GM19452 (cell line): ENCODE measurements at regions not wholly inside any gene's neighbourhood (a gene's known extent, or its start where the extent isn't known, plus 50 kb on each side); places are given as distances from the start of the nearest gene placed in this dataset.
"Not testable (repeated sequence)": the region's sequence is repeated elsewhere in the genome, so short reads cannot be mapped to it uniquely, and the experiment has no call there.

Source experiments
- ATAC-seq: cut with Tn5 transposase; IDR thresholded peaks from one replicate; pipeline ENCODE4 v1.9.1; 2021; ENCODE audit not compliant: unreplicated experiment

DNA sequence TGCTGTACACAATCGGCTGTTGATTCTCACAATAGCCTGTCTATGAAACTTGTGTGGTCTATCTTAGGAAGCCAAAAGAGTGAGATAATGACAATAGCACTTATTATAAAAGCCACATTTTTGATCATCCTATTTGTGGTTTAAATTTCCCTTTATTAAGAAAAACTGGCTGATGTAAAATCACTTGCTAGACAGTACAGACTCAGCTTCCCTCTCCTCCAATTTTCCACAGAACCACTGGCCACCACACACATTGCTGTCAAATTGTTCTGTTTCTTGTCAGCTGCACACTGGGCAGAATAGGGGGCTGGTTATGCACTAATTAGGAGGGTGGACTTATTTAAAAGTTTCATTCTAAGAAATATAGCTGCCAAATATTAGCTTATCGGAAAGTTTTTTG, 425.9 kb downstream of the EPHA3 start:
- ATAC-seq, result no peak

GRCh38 chr3:89554587-89554986, 447.2 kb downstream of the EPHA3 start:
- ATAC-seq, result not testable (repeated sequence)

GRCh38 chr3:89558711-89559110, 451.3 kb downstream of the EPHA3 start:
- ATAC-seq, result no peak

GRCh38 chr3:89560568-89560967, 453.1 kb downstream of the EPHA3 start:
- ATAC-seq, result no peak

DNA sequence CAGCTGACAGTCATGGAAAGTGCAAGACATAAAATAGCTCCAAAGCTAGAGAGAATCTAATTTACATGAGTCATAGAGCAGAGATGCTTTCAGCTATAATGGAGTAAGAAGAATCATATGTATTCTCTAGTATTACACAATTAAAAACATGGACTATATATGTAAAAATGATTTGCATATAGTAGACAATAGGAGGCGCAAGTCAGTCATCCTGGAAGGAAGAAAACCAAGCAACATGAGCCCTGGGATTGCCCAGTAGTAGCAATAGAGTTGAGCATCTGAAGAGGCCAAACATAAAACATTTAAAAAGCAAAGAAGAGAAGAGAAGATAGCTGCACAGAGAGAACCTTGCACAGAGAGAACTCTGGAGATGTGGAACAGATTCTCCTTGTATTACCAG, 455.0 kb downstream of the EPHA3 start:
- no peak for ATAC-seq

DNA sequence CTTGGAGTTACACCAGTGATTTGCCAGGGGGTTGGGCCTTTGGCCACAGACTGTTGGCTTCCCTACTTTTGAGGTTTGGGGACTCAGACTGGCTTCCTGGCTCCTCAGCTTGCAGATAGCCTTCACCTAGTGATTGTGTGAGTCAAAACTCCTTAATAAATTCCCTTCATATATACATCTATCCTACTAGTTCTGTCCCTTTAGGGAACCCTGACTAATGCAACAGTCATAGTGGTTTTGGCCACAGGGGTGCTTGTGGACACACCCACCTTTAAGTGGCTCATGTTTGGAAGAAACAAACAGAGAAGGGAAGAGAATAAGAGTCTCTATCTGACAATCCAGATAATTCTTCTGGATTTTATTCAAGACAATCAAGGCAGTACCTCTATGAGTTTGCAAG, 457.7 kb downstream of the EPHA3 start:
- no peak for ATAC-seq

DNA sequence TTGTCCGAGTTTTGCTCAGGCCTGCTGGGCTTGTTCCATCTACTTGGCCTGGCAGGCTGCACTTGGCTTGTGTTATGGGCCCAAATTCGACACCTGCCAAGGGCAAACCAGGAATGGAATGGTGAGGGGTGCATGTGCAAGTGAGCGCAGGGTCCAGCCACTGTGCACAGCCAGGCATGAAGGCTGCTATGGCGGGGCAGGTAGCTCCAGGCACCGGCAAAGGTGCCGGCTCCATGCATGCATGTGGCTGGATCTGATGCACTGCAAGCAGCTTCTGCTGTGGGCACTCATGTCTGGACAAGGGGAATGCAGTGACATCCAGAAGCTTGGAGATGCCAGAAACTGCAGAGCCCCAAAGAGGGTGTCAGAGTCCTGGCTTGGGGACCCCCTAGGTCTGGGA, 463.0 kb downstream of the EPHA3 start:
- no peak for ATAC-seq

DNA sequence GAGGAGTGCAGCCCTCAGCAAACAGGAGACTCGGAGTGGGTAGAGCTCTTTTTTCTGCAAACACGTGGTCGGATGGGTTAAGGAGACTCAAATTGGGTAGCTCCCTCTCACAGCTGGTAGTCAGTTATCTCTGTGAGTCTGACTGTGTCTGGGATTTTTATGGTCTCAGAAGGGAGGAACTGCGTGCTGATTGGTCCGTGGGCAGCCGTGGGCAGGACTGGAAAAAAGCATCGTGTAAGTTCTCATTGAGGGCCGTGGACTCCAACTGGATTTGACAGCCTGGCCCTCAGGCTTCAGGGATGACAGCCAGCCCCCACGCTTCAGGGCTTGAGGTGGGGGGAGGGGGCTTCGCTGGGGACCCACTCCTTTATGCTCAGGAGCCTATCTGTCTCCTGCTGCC, 463.9 kb downstream of the EPHA3 start:
- ATAC-seq, result no peak

DNA sequence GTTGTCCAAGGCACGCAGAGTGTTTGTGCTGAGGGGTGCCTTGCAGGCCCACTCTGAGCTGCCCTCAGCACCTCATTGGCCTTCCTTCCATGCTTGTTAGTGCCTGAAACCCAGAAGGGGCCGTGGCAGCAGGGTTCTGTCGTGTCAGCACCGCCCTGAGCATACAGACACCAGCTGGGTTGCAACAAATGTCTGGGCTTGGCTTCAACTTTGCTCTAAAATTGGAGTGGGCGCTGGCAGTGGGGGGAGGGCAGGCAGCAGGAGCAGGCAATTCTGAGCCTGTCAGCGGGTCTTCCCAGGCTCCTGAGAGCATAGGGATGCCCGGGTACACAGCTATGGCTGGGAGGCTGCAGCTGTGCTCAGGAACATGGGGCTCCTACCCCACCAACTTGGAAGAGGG, 464.3 kb downstream of the EPHA3 start:
- no peak for ATAC-seq

DNA sequence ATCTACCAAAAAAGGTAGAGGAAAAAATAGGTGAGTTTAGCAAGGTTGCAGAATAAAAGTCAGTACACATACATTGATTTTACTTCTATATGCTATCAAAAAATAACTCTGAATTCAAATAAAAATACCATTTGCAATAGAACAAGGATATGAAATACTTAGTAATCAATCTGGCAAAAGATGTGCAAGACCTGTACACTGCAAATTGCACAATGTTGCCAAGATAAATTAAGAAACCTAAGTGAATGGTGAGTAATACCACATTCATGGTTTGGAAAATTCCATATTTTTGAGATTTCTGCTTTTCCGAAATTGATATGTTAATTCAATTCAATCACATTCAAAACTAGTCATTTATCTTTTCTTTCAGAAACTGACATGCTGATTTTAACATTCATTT, 464.8 kb downstream of the EPHA3 start:
- ATAC-seq, result no peak

DNA sequence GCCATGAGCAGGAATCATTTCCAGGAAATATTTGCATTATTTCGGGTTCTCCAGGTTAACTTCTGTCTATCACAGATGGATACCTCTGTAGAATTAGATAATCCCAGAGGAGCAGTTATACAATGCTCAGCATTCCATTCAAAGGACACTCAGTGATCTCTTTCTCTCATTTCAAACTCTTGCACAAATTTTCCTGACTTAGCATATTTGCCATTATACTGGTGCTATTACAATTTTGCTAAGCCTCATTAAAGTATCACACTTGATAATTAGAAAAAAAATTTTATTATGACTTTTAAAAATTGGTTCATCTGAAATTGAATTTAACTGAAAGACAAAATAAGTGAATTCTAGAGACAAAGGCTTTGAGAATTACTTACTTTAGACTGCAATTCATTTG, 469.0 kb downstream of the EPHA3 start:
- ATAC-seq, result no peak

DNA sequence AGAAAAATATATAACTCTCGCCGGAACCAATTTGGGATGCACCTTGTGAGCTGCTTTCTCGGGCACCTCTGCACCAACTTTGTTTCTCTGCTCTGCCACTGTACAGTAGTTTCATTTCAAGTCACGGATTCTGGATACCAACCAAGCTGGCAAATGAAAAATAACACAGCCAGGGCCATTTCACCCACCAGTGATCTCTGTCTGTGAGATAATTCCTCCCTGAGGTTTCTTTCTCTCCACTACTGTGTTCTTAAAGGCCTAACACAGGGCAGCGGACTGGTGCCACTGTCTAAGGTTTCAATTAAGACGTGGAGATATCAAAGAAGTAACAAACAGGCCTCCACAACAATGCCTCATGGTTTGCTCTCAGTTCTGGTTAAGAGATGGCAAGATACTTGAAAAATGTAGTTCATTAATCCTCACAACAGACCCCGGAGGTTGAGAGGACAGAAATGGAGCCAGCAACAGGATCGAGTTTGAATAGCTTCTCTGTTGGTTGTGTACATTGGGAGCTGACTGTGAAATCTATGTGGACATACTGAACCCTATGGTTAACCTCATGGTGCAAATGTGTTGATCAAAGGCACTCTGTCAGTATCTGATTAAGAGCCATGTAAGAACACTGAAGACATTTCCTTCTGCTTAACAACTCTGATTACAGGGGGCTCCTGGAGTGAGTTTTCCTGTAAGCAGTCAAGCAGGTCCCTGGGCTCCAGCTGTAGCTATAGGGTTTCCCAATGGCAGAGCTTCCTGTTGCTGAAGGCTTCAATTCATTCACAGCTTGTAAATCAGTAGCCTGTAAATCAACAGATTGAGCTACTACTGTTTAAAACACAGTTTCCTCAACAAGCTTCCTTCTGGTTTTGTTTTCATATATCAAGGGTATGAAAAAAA, 470.5 kb downstream of the EPHA3 start:
- ATAC-seq, result no peak

- no peak for ATAC-seq
Observed at GRCh38 chr3:89580859-89581258, 473.4 kb downstream of the EPHA3 start.

GRCh38 chr3:89584398-89584797, 477.0 kb downstream of the EPHA3 start:
- ATAC-seq, result no peak

- ATAC-seq, result no peak
Observed at GRCh38 chr3:89586256-89586655, 478.8 kb downstream of the EPHA3 start.

DNA sequence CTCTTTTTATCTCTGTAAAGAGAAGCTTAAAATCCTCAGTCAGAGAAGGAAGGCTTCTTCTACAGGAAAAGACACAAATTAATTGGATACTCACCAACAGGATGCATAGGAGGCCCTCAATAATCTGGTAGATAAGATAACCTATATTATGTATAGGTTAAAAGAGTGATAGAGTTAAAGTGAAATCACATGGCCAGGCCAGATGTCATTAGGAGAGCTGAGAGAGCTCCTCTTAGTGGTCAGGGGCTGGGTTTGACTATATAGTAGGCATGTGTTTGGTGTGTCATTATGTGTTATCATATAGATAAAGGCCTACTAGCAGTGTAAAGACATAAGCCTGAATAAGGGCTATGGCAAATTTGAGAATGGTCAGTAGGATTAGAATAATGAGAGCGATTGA, 479.3 kb downstream of the EPHA3 start:
- no peak for ATAC-seq

DNA sequence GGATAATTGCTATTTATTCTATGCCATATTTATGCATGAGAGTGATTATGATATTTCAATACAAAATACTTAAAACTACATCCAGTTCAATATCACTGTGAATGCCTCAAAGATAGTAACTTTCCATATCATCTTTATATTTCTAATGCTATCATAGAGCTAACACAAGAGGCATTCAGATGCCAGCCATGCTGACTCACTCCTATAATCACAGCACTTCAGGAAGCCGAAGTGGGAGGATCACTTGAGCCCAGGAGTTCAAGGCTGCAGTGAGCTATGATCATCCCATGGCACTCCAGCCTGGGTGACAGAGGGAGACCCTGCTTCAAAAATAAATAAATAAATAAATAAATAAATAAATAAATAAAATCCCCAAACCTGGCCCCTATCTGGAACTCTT, 498.7 kb downstream of the EPHA3 start:
- no peak for ATAC-seq

GRCh38 chr3:89612027-89612426, 504.6 kb downstream of the EPHA3 start:
- ATAC-seq, result no peak

DNA sequence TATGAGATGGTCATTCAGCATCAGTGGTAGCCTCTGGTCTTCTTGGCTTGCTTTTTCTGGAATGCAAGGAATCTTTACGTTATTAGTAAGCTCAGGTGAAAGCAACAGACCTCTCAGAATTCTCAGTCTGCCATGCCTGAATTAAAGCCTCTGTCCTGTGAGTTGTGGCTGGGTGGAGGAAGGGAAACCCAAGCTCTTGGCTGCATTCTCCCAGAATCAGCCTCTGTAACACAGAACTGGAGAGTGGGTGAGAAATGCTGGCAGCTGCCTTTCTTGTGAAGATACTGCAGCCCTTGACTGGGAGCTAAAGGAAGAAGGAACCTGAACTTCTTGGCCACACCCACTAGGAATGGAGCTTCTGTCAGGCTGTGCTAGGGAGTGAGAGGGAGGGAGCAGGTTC, 505.8 kb downstream of the EPHA3 start:
- ATAC-seq, result no peak

GRCh38 chr3:89617706-89618105, 510.3 kb downstream of the EPHA3 start:
- ATAC-seq, result no peak

DNA sequence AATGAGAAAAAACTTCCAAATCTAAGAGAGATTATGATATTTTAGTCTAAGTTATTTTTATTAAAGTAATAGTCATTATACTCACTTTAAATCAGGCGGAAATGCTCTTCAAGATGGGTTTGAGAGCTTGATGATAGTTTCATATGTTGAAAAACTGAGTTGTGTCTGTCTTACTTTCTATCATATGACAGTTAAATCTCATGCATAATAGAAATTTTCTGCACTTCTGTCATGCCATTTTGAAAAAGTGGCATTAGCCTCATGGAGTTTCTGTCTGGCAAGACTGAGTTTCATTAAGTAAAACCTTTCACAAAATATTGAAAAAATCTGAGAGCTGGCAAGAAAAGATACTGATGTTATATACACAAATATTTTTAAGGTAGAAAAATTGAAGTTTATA, 511.8 kb downstream of the EPHA3 start:
- no peak for ATAC-seq

DNA sequence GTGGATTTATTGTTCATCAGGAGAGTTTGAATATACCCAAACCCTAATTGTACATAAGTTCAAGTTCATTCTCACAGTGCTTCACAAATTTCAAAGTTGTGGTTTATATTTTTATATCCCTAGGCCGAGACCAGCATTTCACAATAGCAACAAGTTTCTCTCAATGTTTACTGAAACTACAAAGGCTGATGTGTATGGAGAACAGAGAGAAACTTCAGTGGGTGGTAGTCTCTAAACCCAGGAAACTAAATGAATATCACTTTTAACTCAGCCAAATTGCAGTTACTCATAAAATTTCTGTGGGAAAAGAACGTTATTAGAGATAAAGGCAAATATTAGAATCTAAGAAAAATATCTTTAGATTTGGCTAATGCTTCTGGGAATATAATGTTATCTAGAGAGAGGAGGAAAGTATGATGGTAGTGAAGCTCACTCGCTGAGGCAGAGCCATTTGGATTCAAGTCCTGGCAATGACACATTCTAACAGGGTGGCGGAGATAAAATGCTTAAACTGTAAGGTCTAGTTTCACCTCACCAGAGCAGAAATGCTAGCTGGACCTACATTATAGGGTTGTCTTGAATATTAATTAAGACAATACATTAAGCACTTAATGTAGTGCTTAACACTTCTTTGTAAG, 514.8 kb downstream of the EPHA3 start:
- ATAC-seq, result no peak

DNA sequence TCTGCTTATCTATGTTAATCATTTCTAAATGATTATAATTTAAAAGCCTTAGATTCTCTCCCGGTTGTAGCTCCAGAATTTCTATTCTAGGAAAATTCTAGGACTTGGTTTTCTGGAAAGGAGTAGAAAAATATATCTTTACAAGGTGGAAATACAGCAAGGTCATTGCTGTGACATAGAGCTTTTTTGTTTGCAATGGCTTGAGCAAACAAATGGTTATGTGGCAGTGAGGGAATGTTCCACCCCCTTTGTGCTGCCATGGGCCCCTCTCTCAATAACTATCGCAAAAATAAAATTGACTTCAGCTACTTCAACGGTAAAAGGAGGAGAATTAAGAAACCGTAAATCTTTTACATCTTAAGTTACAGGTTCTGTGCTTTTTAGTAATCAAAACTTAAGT, 517.1 kb downstream of the EPHA3 start:
- no peak for ATAC-seq
